ENCODE measurements at regions not wholly inside any gene's neighbourhood (a gene's known extent, or its start where the extent isn't known, plus 50 kb on each side); places are given as distances from the start of the nearest gene placed in this dataset.

DNA sequence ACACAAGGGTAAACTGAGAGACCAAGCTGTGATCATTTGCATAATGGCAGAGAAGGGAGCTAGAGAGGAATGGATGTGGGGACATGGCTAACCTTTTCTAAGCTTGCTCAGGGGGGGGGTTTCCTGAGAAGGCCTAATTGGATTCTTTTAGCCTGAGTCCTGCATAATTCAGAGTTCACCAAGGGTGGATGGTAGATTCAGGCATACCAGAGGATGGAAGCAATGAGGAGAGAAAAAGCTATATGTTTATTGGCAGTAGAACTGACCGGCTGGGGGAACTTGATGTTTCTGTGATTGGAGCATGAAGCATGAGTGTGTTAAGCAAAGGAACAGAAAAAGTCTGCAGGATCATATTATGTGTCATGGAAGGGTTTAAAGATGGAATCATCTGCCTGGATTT, 65.9 kb upstream of the KLF12 start:
- no peak for DNase-seq (ENCODE audit: low spot score)

DNA sequence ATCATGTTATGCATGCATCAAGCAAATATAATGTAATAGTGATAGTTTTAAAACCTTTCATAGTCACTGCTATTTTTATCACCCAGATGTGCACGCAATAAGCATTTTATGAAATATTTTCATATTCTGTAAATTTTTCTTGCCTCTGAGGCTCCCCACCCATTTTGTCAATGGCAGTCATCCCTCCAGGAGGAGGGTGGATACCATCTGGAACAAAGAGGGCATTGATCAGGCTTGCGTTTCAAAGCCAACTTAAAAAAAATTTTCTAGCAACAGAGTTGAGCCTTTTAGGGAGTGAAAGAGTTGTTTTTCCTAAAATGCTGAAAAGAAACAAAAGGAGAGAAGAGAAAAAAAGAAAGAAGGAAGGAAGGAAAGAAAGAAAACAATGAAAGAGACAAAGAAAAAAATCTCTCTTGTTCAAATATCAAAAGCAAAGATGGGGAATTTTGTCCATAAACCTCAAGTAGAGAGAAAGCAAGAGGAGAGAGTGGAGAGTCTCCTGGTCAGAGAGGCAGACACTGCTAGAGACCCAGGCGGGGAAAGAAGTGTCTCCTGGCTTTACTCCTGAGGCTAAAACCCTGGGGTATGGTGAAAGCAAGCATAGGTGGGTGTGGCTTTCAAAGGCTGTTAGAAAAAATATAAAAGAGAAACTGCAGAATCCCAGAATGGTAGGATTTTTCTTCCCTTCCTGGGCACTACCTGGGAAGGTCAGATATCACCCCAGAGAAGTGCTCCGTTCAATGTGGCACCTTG, 63.6 kb upstream of the KLF12 start:
- DNase-seq (ENCODE audit: low spot score), result no peak

- DNase-seq (ENCODE audit: low spot score), result no peak
Measured at GRCh38 chr13:74194846-74195245, 60.6 kb upstream of the KLF12 start.

DNA sequence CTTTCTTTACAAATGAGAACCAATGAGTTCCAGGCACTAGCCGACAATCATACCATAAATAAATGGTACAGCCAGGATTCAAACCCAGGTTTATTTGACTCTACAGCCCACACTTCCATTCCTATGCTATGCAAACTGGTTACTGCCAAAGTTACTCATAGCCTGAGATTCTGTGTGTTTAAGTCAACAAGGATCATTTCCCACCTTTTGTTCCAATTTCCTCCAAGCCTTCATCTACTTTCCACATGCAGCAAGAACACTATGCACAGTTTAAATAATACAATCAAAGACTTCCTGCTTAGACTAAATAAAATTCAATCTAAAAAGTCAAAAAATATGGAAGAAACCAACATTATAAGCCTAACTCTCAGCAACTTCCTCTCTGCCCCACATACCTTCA, 59.2 kb upstream of the KLF12 start:
- no peak for DNase-seq (ENCODE audit: low spot score)

- DNase-seq (ENCODE audit: low spot score), result no peak
Measured at GRCh38 chr13:74191410-74191809, 57.2 kb upstream of the KLF12 start.

DNA sequence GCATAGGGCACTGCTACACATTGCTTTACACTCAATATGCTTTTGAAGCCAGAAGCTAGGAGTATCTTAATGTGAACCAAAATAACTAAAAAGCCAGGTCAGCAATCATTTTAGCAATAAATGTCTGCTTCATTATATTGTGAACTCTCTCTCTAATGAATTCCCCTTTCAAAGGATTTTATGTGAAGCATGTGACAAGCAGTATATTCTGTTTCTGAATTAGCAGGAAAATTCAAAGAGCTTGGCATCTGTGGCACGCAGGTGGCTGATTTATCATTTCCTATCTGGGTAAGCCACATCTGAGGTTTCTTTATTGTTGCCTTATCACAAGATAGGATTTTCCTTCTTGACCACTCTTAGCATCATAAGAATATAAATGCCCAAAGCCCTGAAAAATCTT, 56.8 kb upstream of the KLF12 start:
- DNase-seq (ENCODE audit: low spot score), result no peak

DNA sequence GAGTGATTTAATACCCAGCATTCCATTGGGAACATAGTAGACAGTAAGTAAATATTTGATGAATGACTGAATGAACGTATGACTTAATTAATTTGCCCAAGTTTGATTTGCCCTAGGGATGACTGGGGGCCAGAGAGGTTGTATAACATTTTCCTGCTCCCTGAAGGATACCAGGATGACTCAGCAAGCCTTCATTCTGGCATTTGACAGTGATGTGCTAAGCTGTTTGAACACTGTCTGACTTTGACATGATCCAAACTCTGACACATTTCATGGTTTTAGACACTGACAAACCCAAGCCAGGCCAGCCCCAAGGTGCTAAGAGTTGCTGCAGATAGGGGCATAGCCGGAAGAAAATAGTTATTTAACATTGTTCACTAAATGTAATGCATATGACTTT, 53.4 kb upstream of the KLF12 start:
- no peak for DNase-seq (ENCODE audit: low spot score)

- DNase-seq (ENCODE audit: low spot score), result no peak
Measured at GRCh38 chr13:74184283-74184682, 50.1 kb upstream of the KLF12 start.
